Activated CD4-positive, CD25-positive, alpha-beta regulatory T cell treated with anti-CD3 and anti-CD28 coated beads, Interleukin-2, amount 50 U/mL, for 72 hours (primary cell): ENCODE measurements at regions not wholly inside any gene's neighbourhood (a gene's known extent, or its start where the extent isn't known, plus 50 kb on each side); places are given as distances from the start of the nearest gene placed in this dataset.

Source experiments
- DNase-seq: peaks from one replicate; pipeline ENCODE4 v3.0.0; 2021

- DNase-seq = no peak
These were observed 358.3 kb downstream of the KLF5 start for GRCh38 chr13:73417012-73417615.

GRCh38 chr13:73416093-73416492 lies 357.3 kb downstream of the KLF5 start:
- DNase-seq = no peak

GRCh38 chr13:73413656-73414055 lies 354.9 kb downstream of the KLF5 start:
- no peak for DNase-seq

- no peak for DNase-seq
These were observed 354.1 kb downstream of the KLF5 start for GRCh38 chr13:73412933-73413332.

GRCh38 chr13:73411067-73411809 lies 352.4 kb downstream of the KLF5 start:
- no peak for DNase-seq

GRCh38 chr13:73406454-73406853 lies 347.6 kb downstream of the KLF5 start:
- no peak for DNase-seq

GRCh38 chr13:73404581-73404980 lies 345.8 kb downstream of the KLF5 start:
- no peak for DNase-seq

- no peak for DNase-seq
These were observed 344.7 kb downstream of the KLF5 start for GRCh38 chr13:73403355-73404120.

GRCh38 chr13:73401769-73402168 lies 343.0 kb downstream of the KLF5 start:
- DNase-seq = no peak

GRCh38 chr13:73399347-73400216 lies 340.8 kb downstream of the KLF5 start:
- no peak for DNase-seq

GRCh38 chr13:73397496-73398305 lies 338.9 kb downstream of the KLF5 start:
- no peak for DNase-seq

GRCh38 chr13:73394066-73394465 lies 335.3 kb downstream of the KLF5 start:
- DNase-seq = no peak

GRCh38 chr13:73390100-73390499 lies 331.3 kb downstream of the KLF5 start:
- DNase-seq = no peak

GRCh38 chr13:73388586-73388985 lies 329.8 kb downstream of the KLF5 start:
- no peak for DNase-seq

- DNase-seq = no peak
These were observed 328.5 kb downstream of the KLF5 start for GRCh38 chr13:73387318-73387717.

- DNase-seq = no peak
These were observed 327.0 kb downstream of the KLF5 start for GRCh38 chr13:73385848-73386247.

- DNase-seq = no peak
These were observed 314.1 kb downstream of the KLF5 start for GRCh38 chr13:73372666-73373627.

- no peak for DNase-seq
These were observed 311.3 kb downstream of the KLF5 start for GRCh38 chr13:73370066-73370465.

- DNase-seq = no peak
These were observed 310.3 kb downstream of the KLF5 start for GRCh38 chr13:73369095-73369494.

GRCh38 chr13:73368608-73369007 lies 309.8 kb downstream of the KLF5 start:
- no peak for DNase-seq

GRCh38 chr13:73367886-73368285 lies 309.1 kb downstream of the KLF5 start:
- DNase-seq = no peak
